Spleen (tissue), 7 donors: ENCODE measurements at regions not wholly inside any gene's neighbourhood (a gene's known extent, or its start where the extent isn't known, plus 50 kb on each side); places are given as distances from the start of the nearest gene placed in this dataset.

Source experiments
- CTCF ChIP-seq, 11 experiments: fragments of 200-600 bp in 7 of 11; fragments of 450-650 bp in 4 of 11; sonication (generic) in 4 of 11; IDR thresholded peaks in 8 of 11; conservative IDR thresholded peaks in 3 of 11; 1 replicate in 7 of 11; 2 replicates in 4 of 11; pipeline versions ENCODE4 v1.4.0 to v1.8.0; 2016 to 2021; ENCODE audit warnings: antibody characterized with exemption in 11 of 11, inconsistent platforms in 4 of 11, mild to moderate bottlenecking in 1 of 11
- POLR2AphosphoS5 ChIP-seq, 3 donors: sonication (generic); formaldehyde crosslinking; IDR thresholded peaks; one replicate each; pipeline ENCODE4 v1.5.1; 2017; ENCODE audit warnings: antibody characterized with exemption in 3 of 3
- donor health status: DM: no; HTN: no; CAD: no; lungs with moderate emphysema.
- donor health status: DM: no; HTN: no; CAD: no.
- donor health status: DM: no; HTN: no; CAD: no.

- TF ChIP-seq CTCF (IDR thresholded peaks at IDR 0.05 in 8 of 11, conservative IDR thresholded peaks at IDR 0.05 in 3 of 11) (no peak), POLR2AphosphoS5 (IDR thresholded peaks at IDR 0.05) (no peak)
Observed at GRCh38 chr6:15739867-15740266, 77.0 kb upstream of the DTNBP1 start.
